ENCODE measurements at regions not wholly inside any gene's neighbourhood (a gene's known extent, or its start where the extent isn't known, plus 50 kb on each side); places are given as distances from the start of the nearest gene placed in this dataset.
"Not testable (repeated sequence)": the region's sequence is repeated elsewhere in the genome, so short reads cannot be mapped to it uniquely, and the experiment has no call there.

DNA sequence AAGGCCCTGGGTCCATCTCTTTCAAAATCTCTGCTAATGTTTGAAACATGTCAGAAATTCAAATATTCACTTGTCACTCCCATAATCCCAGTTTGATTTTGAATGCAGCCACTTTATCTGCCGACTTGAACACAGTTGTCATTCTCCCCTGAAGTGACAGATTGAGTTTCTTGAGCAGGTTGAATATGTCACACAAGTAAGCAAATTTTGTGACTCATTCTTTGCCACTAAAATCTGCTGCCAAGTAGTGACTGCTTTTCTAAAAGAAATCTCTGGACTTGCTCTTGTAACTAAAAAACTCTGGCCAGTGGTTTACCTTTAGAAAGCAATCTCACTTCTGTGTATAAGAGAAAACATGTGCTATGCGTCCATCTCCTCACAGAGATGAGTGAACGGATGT lies 357.1 kb downstream of the LMO7 start:
- DNase-seq = no peak

- DNase-seq = no peak
Observed at GRCh38 chr13:75986818-75987217, 350.7 kb downstream of the LMO7 start.

DNA sequence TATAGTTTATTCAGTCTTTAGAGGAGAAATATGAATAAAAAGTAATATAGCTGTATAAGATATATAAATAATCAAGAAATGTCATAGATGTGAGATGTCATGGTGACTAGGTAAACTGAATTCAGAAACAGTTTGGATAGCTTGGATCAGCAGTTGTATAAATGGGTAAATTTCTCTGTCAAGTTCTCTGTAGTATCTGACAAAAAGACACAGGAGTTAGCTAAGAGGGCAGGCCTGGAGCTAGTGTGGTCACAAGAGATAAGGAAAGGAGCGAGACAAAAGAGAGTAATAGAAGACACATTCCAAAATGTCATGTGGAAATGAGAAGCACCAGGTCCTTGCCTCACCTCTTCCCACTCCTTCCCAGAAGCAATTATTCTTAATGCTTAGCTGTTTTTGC lies 349.0 kb downstream of the LMO7 start:
- no peak for DNase-seq

DNA sequence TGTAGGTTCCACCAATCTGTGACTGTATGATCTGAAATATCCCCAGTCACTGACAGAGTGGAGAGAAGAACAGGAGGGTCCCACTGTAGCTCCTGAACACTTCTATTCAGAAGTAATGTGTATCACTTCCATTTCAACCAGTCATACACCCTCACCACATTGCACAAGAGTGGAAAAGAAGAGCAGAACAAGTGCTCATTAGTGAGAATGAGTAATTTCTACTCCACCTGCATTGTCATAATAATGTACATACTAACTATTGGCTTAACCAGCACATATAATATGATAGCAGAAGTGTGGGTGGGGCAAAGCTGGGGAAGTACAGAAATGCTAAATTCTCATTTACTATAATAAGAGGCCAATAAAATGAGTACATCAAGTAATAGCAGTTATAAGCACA lies 342.7 kb downstream of the LMO7 start:
- no peak for DNase-seq

- no peak for DNase-seq
Observed at GRCh38 chr13:75968103-75968838, 332.1 kb downstream of the LMO7 start.

GRCh38 chr13:75963302-75963701 lies 327.2 kb downstream of the LMO7 start:
- DNase-seq = peak; percentile 1

GRCh38 chr13:75961911-75962310 lies 325.8 kb downstream of the LMO7 start:
- DNase-seq = no peak

DNA sequence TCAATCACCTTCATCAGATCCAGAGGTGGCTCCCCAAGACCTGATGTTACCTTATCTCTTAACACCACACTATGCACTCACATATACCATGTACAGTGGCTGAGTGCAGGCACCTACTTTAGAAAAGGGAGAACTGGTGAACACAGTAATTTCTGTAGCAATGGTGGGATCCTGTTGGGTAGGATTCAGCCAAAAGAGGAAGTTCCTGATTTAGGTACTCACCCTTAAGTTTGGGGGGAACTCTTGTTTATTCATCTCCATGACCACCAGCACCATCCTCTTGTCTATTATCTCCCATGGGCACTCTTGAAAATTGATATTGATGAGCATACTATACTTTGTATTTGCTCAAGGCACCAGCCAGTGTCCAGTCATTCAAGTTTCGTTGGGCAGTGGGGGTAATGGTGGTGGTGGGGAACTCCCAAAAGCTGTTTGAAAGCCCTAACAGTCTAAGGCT lies 324.4 kb downstream of the LMO7 start:
- DNase-seq = no peak

GRCh38 chr13:75959861-75960481 lies 323.8 kb downstream of the LMO7 start:
- DNase-seq = no peak

DNA sequence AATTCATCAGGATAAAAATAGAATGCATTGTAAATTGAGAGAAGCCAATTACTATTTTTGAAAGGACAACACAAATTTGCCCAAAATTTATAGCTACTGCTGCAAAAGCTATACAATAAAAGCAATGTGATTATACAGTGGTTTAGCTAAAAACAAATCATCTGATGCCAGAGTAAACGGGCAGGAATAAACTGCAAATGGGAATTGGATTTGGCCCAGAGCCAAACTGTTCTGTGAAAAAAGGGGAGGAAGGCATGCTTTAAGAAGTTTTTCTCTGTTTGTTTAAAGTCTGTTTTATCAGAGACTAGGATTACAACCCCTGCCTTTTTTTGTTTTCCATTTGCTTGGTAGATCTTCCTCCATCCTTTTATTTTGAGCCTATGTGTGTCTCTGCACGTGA lies 317.5 kb downstream of the LMO7 start:
- not testable (repeated sequence) for DNase-seq

DNA sequence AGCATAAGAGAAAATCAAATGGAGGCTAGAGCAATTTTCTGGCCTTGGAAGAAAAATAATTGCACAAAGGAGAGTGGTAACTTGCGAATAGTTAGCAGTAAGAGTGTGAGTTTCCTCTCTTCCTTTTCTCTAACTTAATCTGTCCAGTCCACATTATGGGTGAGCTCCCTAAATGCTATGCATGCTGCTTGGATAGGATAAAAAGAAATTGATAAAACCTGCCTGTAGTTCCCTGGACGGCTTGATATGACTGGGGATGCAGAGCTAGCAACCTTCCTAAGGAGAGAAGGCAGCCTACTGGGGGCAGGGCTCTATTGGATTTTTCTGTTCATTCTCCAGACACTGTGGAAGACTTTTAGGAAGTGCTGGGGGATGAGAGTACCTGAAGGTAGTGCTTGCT lies 311.3 kb downstream of the LMO7 start:
- no peak for DNase-seq

DNA sequence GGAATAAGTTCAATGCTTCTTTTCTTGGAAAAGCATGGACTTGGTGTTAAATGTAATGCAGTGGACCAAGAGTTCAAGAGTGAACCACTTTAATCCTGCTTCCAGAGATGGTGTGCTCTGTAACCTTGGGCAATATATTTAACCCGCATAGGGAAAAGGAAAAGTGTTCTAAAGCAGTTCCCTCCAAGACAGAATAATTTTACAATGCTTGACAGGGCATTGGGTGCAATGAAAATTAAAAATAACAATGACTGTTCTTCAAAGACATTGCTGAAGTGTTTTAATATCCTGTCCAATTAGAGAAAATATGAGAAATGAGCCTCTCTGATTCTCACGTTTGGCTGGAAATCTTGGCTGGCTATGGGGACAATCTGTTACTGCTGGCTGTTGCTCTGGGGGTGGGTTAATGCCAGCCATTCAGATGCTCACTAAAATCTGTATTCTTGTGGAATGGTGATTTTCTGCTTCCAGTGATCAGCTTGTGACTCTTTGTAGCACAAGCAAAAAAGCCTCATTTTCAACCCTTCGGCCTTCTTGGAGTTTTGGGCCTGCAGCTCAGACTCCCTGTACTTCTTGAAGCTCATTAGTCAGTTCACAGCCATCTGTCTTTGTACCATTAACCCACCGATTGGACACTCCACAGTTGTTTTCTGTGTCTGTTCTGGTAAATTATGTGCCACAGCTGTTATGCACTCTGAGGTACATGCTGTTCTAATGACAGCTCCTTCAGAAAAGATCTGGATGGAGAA lies 310.6 kb downstream of the LMO7 start:
- no peak for DNase-seq

DNA sequence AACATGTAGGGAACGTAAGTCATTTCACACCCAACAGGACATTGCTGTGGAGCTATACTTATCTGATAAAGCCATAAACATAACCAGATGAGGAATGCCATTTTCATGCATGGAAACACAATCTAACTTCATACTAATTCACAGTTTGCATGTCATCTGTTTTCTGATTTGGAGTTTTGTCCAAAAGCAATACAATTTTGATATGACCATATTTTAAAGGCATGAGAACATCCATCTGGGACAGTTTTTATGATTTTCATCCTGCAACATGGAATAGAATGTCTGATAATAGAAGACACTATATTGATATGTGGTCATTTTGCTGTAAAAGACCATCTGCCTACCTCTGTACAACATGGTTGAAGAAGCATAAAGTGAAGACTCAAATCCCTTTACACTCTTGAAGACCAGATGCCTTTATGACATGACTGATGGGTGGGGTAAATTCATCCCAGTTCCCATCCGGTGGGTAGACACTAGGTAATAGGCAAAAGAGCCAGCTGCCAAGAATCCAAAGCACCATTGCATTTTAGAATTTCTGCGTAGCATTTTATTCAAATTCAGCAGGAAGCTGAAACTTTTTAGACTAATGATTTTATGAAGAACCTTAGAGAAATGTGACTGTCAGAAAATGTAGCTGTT lies 309.8 kb downstream of the LMO7 start:
- DNase-seq = no peak

DNA sequence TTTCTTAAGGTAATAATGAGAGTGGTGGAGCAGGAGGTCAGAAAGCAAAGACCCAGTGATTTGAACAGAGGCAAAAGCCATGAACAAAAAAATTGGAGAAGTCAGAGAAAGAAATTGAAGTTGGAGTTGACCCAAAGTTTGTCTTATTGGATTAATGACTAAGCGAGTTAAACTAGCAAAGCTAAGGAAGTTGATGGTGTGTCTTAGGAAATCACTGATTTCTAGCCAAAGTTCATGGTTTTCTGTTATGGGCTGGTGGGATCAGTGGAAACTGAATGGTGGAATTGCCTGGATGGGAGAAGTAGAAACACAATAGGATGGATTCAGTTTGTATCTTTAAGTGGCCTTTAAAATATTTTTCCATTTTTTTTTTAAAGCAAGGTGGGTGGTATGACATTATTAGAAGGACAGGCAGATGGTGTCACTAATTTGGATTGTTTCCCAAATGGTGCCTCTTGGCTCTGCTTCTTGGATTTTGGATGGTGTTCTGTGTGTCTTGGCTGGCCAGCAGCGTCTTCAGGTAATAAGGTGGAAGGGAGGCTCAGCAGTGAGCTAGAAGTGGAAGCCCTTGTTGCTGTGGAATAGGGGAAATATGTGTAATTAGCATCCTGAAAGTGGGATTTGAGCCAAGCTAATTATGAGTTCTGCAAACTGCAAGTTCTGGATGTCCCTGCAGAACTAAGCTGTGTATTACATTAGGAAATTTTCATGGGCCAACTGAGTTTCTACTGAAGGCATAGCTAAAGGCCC lies 302.9 kb downstream of the LMO7 start:
- no peak for DNase-seq

- DNase-seq = no peak
Observed at GRCh38 chr13:75936791-75937190, 300.7 kb downstream of the LMO7 start.

DNA sequence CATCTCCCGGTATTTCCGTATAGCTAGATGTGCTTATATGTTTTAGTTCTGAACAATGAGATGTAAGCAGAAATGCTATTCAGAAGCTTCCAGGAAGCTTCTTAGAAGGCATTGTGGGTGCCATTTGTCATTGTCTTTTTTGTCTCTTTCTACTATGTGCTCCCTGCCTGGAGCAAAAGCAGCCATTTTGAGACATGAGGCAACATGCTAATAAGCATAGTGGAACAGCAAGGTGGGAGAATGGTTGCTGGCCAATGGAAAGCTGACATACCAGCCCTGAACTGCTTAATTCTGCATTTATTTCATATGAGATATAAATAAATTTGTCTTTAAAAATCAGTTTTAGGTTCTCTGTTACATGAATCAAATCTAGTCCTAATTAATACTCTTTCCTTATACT lies 299.7 kb downstream of the LMO7 start:
- no peak for DNase-seq

DNA sequence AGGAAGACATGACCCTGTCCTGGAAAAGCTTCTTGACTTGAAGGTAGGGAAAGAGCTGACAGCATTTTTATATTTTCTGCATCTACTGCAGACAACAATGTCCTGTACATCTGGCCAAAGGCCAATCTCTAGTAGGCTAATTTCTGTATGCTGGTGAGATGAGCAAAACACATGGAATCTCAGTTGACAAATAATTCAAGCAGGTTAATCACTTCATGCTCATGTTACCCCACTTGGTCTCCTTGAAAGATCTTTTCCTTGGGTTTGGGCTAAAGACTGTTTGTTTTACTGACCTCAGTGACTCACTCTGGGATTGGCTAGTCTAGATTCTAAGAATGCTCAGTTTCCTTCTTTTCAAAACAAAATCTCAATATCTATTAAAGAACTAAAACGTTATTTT lies 298.8 kb downstream of the LMO7 start:
- no peak for DNase-seq

- no peak for DNase-seq
Observed at GRCh38 chr13:75932636-75933035, 296.5 kb downstream of the LMO7 start.

DNA sequence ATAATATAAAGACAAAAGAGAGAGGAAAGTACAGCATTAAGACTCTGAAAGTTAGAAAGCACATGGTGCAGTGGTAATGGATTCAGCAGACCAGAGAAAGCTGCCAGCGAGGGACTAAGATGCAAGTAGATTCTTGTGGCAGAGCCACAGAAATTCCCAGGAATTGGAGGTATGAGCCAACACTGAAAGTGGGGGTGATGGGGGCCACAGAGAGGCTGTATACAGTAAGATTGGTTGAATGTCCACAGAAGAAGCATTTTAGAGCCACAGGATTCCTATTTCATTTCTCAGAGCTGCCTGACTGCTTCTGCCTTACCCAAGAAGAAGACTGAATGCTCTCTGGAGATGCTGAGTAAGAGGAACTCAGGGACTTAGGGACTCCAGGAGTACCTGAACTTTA lies 295.0 kb downstream of the LMO7 start:
- DNase-seq = no peak

DNA sequence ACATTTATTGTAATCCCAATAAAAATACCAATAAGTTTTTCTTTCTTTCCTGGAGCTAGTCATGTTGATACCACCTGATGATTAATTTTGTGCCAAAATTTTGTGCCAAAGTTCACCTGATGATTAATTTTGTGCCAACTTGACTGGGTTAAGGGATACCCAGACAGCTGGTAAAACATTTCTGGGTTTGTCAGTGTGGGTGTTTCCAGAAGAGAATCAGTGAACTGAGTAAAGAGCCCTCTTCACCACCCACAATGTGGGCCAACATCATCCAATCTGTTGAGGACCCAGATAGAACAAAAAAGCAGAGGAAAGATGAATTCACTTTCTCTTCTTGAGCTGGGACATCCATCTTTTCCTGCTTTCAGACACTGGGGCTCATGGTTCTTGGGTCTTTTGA lies 292.9 kb downstream of the LMO7 start:
- DNase-seq = peak; percentile 8

- DNase-seq = no peak
Observed at GRCh38 chr13:75927183-75927669, 291.1 kb downstream of the LMO7 start.

DNA sequence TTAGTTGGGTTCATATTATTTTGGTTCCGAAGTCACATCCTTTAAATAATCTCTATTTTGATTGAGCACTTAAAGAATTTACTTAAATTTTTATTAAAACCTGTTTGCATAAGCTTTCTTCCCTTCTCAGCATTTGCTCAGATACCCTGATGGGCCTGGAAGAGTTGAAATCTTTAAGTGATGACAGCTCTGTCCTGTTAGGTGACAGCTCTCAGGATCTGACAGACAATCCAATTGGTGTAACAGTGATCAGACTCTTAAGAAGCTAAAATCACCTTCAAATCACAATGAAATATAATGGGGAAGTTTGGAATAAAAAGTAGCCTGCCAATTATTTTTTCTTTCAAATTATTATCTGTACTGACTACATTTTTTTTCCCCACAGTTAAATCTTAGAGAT lies 284.4 kb downstream of the LMO7 start:
- no peak for DNase-seq

Measured in activated CD4-positive, alpha-beta T cell treated with anti-CD3 and anti-CD28 coated beads, Interleukin-10, Interleukin-2, amounts not matched to agents 100 ng/mL and 50 ng/mL, durations not matched to agents 16 hours and 8 hours (primary cell).